WTC11 (cell line): ENCODE measurements at regions not wholly inside any gene's neighbourhood (a gene's known extent, or its start where the extent isn't known, plus 50 kb on each side); places are given as distances from the start of the nearest gene placed in this dataset.

Experiments
- ATAC-seq: fragments of 200-7000 bp; cut with Tn5 transposase; 2 replicates; pipeline ENCODE4 v1.10.0; 2021; ENCODE audit warnings: mild to moderate bottlenecking, moderate library complexity
- CTCF ChIA-PET: fragments of 300-600 bp; sonication (Branson Sonifier 250); formaldehyde crosslinking; loops from one replicate; lab custom pipeline; 2021; ENCODE audit warnings: antibody characterized with exemption; lab: Charles Lee
- POLR2A ChIA-PET: fragments of 350-600 bp; sonication (Branson Sonifier 250); formaldehyde crosslinking; loops from one replicate; lab custom pipeline; 2021; ENCODE audit warnings: antibody characterized with exemption; lab: Charles Lee
- DNase-seq: peaks from one replicate; pipeline ENCODE4 v3.0.0; 2021; ENCODE audit warnings: low spot score
- H3K27ac Mint-ChIP-seq: 2 replicates; pipeline ENCODE4 v1.8.0; 2021; ENCODE audit warnings: mixed read lengths
- H3K27me3 Mint-ChIP-seq: 2 replicates; pipeline ENCODE4 v1.8.0; 2021; ENCODE audit warnings: low read depth, mild to moderate bottlenecking, moderate library complexity, mixed read lengths
- H3K36me3 Mint-ChIP-seq: 2 replicates; pipeline ENCODE4 v1.8.0; 2021; ENCODE audit warnings: mixed read lengths
- H3K4me1 Mint-ChIP-seq: 2 replicates; pipeline ENCODE4 v1.8.0; 2022; ENCODE audit warnings: mixed read lengths
- H3K4me3 Mint-ChIP-seq: 2 replicates; pipeline ENCODE4 v1.8.0; 2021; ENCODE audit warnings: mild to moderate bottlenecking, moderate library complexity, mixed read lengths
- H3K9me3 Mint-ChIP-seq: 2 replicates; pipeline ENCODE4 v1.8.0; 2021; ENCODE audit warnings: mixed read lengths
- AR ChIP-seq: fragments of 250-450 bp; sonication (Bioruptor Pico); IDR thresholded peaks from 2 replicates; pipeline ENCODE4 v1.9.0; 2021; ENCODE audit warnings: mild to moderate bottlenecking
- ATF1 ChIP-seq: sonication (generic); formaldehyde crosslinking; IDR thresholded peaks from 2 replicates; pipeline ENCODE4 v1.8.1; 2023; ENCODE audit warnings: mild to moderate bottlenecking, moderate library complexity, missing genetic modification reagents
- CREM ChIP-seq: sonication (generic); formaldehyde crosslinking; IDR thresholded peaks from 2 replicates; pipeline ENCODE4 v1.8.1; 2022; ENCODE audit warnings: mild to moderate bottlenecking, missing genetic modification reagents, moderate library complexity
- GTF2I ChIP-seq: fragments of 250-450 bp; sonication (Bioruptor Pico); conservative IDR thresholded peaks from 2 replicates; pipeline ENCODE4 v1.4.0; 2021; ENCODE audit warnings: mild to moderate bottlenecking
- HMGXB4 ChIP-seq: sonication (generic); formaldehyde crosslinking; IDR thresholded peaks from 2 replicates; pipeline ENCODE4 v1.8.1; 2023; ENCODE audit warnings: mild to moderate bottlenecking, moderate library complexity, missing genetic modification reagents
- MAX ChIP-seq: sonication (generic); formaldehyde crosslinking; IDR thresholded peaks from 2 replicates; pipeline ENCODE4 v1.8.0; 2022; ENCODE audit warnings: mild to moderate bottlenecking, missing genetic modification reagents
- NFE2L1 ChIP-seq: sonication (generic); formaldehyde crosslinking; IDR thresholded peaks from 2 replicates; pipeline ENCODE4 v1.8.1; 2023; ENCODE audit warnings: missing genetic modification reagents
- NR1H2 ChIP-seq: sonication (generic); formaldehyde crosslinking; IDR thresholded peaks from 2 replicates; pipeline ENCODE4 v1.9.0; 2021; ENCODE audit warnings: mild to moderate bottlenecking, moderate library complexity, missing genetic modification reagents
- OVOL2 ChIP-seq: fragments of 250-450 bp; sonication (Bioruptor Pico); IDR thresholded peaks from 2 replicates; pipeline ENCODE4 v1.9.0; 2021; ENCODE audit warnings: mild to moderate bottlenecking, borderline replicate concordance
- ZNF219 ChIP-seq: sonication (generic); formaldehyde crosslinking; IDR thresholded peaks from 2 replicates; pipeline ENCODE4 v1.8.0; 2023; ENCODE audit warnings: missing genetic modification reagents, mild to moderate bottlenecking, borderline replicate concordance
- ZNF317 ChIP-seq: sonication (generic); formaldehyde crosslinking; IDR thresholded peaks from 2 replicates; pipeline ENCODE4 v1.8.1; 2023; ENCODE audit warnings: low read depth, mild to moderate bottlenecking, moderate library complexity, missing genetic modification reagents, borderline replicate concordance
- TF ChIP-seq, protein P1 (sequence below): sonication (generic); formaldehyde crosslinking; IDR thresholded peaks from 2 replicates; pipeline ENCODE4 v1.8.1; 2023; ENCODE audit warnings: mild to moderate bottlenecking, missing genetic modification reagents, borderline replicate concordance
- TF ChIP-seq, protein P2 (sequence below): sonication (generic); formaldehyde crosslinking; IDR thresholded peaks from 2 replicates; pipeline ENCODE4 v1.8.1; 2023; ENCODE audit warnings: mild to moderate bottlenecking, missing genetic modification reagents
- TF ChIP-seq, protein P3 (sequence below): fragments of 250-450 bp; sonication (Bioruptor Pico); IDR thresholded peaks from 2 replicates; pipeline ENCODE4 v2.1.2; 2022; ENCODE audit warnings: mild to moderate bottlenecking, moderate library complexity

GRCh38 chr6:141830530-141830929 lies 302.2 kb upstream of the GJE1 start:
- Mint-ChIP-seq H3K27ac (peak overlapping the region; percentile 77), H3K4me3 (no peak overlapping the region), H3K36me3 (no peaks in the 10 kb centered on the region), H3K9me3 (peaks cover 12% of the 10 kb centered on the region; the same call in 1 of the 2 replicates), H3K4me1 (peaks cover 50% of the 10 kb centered on the region)
- CTCF ChIA-PET: no interaction called here
- ATAC-seq: no peak
- no peak for TF ChIP-seq CREM
- no peak for TF ChIP-seq NFE2L1 (CRISPR knock-in tag)
- no peak for TF ChIP-seq ZNF317
- no peak for TF ChIP-seq OVOL2
- TF ChIP-seq AR: no peak
- TF ChIP-seq NR1H2 (CRISPR knock-in tag): no peak
- TF ChIP-seq ATF1 (CRISPR knock-in tag): no peak
- TF ChIP-seq HMGXB4: no peak
- TF ChIP-seq, protein P1, sequence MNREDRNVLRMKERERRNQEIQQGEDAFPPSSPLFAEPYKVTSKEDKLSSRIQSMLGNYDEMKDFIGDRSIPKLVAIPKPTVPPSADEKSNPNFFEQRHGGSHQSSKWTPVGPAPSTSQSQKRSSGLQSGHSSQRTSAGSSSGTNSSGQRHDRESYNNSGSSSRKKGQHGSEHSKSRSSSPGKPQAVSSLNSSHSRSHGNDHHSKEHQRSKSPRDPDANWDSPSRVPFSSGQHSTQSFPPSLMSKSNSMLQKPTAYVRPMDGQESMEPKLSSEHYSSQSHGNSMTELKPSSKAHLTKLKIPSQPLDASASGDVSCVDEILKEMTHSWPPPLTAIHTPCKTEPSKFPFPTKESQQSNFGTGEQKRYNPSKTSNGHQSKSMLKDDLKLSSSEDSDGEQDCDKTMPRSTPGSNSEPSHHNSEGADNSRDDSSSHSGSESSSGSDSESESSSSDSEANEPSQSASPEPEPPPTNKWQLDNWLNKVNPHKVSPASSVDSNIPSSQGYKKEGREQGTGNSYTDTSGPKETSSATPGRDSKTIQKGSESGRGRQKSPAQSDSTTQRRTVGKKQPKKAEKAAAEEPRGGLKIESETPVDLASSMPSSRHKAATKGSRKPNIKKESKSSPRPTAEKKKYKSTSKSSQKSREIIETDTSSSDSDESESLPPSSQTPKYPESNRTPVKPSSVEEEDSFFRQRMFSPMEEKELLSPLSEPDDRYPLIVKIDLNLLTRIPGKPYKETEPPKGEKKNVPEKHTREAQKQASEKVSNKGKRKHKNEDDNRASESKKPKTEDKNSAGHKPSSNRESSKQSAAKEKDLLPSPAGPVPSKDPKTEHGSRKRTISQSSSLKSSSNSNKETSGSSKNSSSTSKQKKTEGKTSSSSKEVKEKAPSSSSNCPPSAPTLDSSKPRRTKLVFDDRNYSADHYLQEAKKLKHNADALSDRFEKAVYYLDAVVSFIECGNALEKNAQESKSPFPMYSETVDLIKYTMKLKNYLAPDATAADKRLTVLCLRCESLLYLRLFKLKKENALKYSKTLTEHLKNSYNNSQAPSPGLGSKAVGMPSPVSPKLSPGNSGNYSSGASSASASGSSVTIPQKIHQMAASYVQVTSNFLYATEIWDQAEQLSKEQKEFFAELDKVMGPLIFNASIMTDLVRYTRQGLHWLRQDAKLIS (CRISPR knock-in tag): no peak
- TF ChIP-seq ZNF219 (CRISPR knock-in tag): no peak
- no peak for TF ChIP-seq GTF2I (CRISPR knock-in tag)
- no peak for TF ChIP-seq MAX
- TF ChIP-seq, protein P2, sequence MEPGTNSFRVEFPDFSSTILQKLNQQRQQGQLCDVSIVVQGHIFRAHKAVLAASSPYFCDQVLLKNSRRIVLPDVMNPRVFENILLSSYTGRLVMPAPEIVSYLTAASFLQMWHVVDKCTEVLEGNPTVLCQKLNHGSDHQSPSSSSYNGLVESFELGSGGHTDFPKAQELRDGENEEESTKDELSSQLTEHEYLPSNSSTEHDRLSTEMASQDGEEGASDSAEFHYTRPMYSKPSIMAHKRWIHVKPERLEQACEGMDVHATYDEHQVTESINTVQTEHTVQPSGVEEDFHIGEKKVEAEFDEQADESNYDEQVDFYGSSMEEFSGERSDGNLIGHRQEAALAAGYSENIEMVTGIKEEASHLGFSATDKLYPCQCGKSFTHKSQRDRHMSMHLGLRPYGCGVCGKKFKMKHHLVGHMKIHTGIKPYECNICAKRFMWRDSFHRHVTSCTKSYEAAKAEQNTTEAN (CRISPR knock-in tag): no peak
- TF ChIP-seq, protein P3, sequence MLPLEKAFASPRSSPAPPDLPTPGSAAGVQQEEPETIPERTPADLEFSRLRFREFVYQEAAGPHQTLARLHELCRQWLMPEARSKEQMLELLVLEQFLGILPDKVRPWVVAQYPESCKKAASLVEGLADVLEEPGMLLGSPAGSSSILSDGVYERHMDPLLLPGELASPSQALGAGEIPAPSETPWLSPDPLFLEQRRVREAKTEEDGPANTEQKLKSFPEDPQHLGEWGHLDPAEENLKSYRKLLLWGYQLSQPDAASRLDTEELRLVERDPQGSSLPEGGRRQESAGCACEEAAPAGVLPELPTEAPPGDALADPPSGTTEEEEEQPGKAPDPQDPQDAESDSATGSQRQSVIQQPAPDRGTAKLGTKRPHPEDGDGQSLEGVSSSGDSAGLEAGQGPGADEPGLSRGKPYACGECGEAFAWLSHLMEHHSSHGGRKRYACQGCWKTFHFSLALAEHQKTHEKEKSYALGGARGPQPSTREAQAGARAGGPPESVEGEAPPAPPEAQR (CRISPR knock-in tag): no peak
- TF ChIP-seq, all 79 proteins: peak for 0
- POLR2A ChIA-PET: no interaction called here
- no peak for DNase-seq
- no peaks in the 10 kb centered on the region for H3K27me3 Mint-ChIP-seq
